A673 (cell line): ENCODE measurements at regions not wholly inside any gene's neighbourhood (a gene's known extent, or its start where the extent isn't known, plus 50 kb on each side); places are given as distances from the start of the nearest gene placed in this dataset.

Source experiments
- CTCF ChIP-seq: fragments of 300-800, 200-600 bp; sonication (generic); conservative IDR thresholded peaks from 2 replicates; pipeline ENCODE4 v1.5.1; 2017; ENCODE audit warnings: low read depth, mild to moderate bottlenecking, antibody characterized with exemption, low read length, moderate library complexity, mixed read lengths
- EZH2 ChIP-seq: fragments of 200-600 bp; sonication (generic); IDR thresholded peaks from 2 replicates; pipeline ENCODE4 v1.6.1; 2017; ENCODE audit warnings: borderline replicate concordance, low read depth, mild to moderate bottlenecking, mixed read lengths, antibody characterized with exemption, low read length; ENCODE audit not compliant: poor library complexity, severe bottlenecking

DNA sequence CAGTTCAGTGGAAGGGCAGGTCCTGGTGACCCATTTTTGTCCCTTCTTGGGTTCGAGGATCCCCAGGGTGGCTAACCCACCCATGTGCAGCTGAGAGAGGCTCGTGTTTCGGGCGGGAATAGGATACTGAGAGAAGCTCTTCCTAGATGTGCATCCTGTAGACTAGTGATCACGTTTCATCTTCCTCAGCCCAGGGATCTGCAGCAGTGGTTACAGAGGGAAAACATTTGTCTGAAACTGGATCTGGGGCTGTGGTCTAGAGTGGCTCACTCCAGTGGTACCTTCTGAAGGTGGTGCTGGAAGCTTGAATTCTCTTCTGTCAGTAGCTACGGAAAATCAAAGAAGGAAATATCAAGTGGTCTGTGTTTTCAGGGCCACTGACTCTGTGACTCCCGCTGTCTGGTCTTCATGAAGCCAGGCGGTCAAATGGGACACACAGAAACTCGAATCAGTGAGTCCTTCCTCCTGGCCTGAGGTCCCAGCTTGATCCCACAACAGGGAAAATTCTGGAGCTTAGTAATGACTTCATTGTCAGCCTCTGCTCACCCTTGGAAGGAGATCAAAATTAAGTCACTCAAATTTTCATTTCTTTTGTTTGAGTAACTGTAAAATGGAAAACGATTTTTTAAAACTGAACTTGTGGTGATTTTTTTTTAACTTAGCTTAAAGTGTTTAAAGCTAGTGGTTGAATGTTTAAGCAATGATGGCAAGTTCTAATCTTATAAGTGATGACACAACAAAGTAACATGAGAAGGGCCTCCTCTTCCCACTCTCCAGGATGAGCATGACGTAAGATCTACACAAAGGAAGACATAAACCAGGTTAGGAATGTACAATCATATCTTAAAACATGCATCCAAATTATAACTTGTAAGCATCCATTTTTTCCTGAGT, 469.3 kb upstream of the KLF6 start:
- TF ChIP-seq CTCF, result no peak
- no peak for TF ChIP-seq EZH2
